ENCODE measurements at regions not wholly inside any gene's neighbourhood (a gene's known extent, or its start where the extent isn't known, plus 50 kb on each side); places are given as distances from the start of the nearest gene placed in this dataset.

- no peak for TF ChIP-seq CTCF (IDR thresholded peaks at IDR 0.05)
- no peak for TF ChIP-seq POLR2A (IDR thresholded peaks at IDR 0.05)
- H3K36me3 ChIP-seq = no peaks in the 10 kb centered on the region
- no peaks in the 10 kb centered on the region for H3K4me1 ChIP-seq
- no peak overlapping the region for H3K27ac ChIP-seq
- H3K4me3 ChIP-seq = no peak overlapping the region
- no peak for DNase-seq (ENCODE audit: low spot score in 2 of 2)
- WGBS, 2 donors = 96 to 100% methylated on average over 1 of the region's 1 CpG
- H3K9me3 ChIP-seq = no peaks in the 10 kb centered on the region
- no peaks in the 10 kb centered on the region for H3K27me3 ChIP-seq
Measured at GRCh38 chr2:204299766-204300165, 245.5 kb upstream of the PARD3B start.

- 84 to 87% methylated on average over 4 of the region's 4 CpGs for WGBS, 2 donors
- Histone ChIP-seq H3K9me3 (no peaks in the 10 kb centered on the region), H3K36me3 (no peaks in the 10 kb centered on the region), H3K4me1 (no peaks in the 10 kb centered on the region), H3K4me3 (no peak overlapping the region), H3K27me3 (no peaks in the 10 kb centered on the region), H3K27ac (no peak overlapping the region)
- no peak for TF ChIP-seq EP300 (IDR thresholded peaks at IDR 0.05)
- TF ChIP-seq CTCF (IDR thresholded peaks at IDR 0.05) = no peak
- no peak for TF ChIP-seq POLR2A (IDR thresholded peaks at IDR 0.05)
- no peak for DNase-seq (ENCODE audit: low spot score in 2 of 2)
Measured at GRCh38 chr2:204306667-204307066, 238.6 kb upstream of the PARD3B start.

- Histone ChIP-seq H3K4me1 (no peaks in the 10 kb centered on the region), H3K9me3 (no peaks in the 10 kb centered on the region), H3K36me3 (no peaks in the 10 kb centered on the region), H3K27ac (no peak overlapping the region), H3K27me3 (no peaks in the 10 kb centered on the region), H3K4me3 (no peak overlapping the region)
- 69 to 70% methylated on average over 8 of the region's 8 CpGs for WGBS, 2 donors
- TF ChIP-seq EP300 (IDR thresholded peaks at IDR 0.05) (no peak), CTCF (IDR thresholded peaks at IDR 0.05) (no peak), POLR2A (IDR thresholded peaks at IDR 0.05) (no peak)
- no peak for DNase-seq (ENCODE audit: low spot score in 2 of 2)
Measured at GRCh38 chr2:204312105-204312504, 233.2 kb upstream of the PARD3B start.

- H3K4me1 ChIP-seq = no peaks in the 10 kb centered on the region
- no peak overlapping the region for H3K4me3 ChIP-seq
- TF ChIP-seq CTCF (IDR thresholded peaks at IDR 0.05) (no peak), POLR2A (IDR thresholded peaks at IDR 0.05) (no peak), EP300 (IDR thresholded peaks at IDR 0.05) (no peak)
- H3K36me3 ChIP-seq = no peaks in the 10 kb centered on the region
- H3K9me3 ChIP-seq = no peaks in the 10 kb centered on the region
- no peak overlapping the region for H3K27ac ChIP-seq
- WGBS, 2 donors = 96 to 100% methylated on average over 1 of the region's 1 CpG
- H3K27me3 ChIP-seq = no peaks in the 10 kb centered on the region
- no peak for DNase-seq (ENCODE audit: low spot score in 2 of 2)
Measured at GRCh38 chr2:204313256-204313655, 232.0 kb upstream of the PARD3B start.

- H3K27me3 ChIP-seq = no peaks in the 10 kb centered on the region
- H3K4me3 ChIP-seq = no peak overlapping the region
- H3K9me3 ChIP-seq = no peaks in the 10 kb centered on the region
- H3K36me3 ChIP-seq = no peaks in the 10 kb centered on the region
- no peak overlapping the region for H3K27ac ChIP-seq
- TF ChIP-seq CTCF (IDR thresholded peaks at IDR 0.05) (no peak), POLR2A (IDR thresholded peaks at IDR 0.05) (no peak), EP300 (IDR thresholded peaks at IDR 0.05) (no peak)
- WGBS, 2 donors = 49 to 54% methylated on average over 13 of the region's 13 CpGs
- no peak for DNase-seq (ENCODE audit: low spot score in 2 of 2)
- no peaks in the 10 kb centered on the region for H3K4me1 ChIP-seq
Measured at GRCh38 chr2:204315236-204315662, 230.0 kb upstream of the PARD3B start.
